ENCODE measurements at regions not wholly inside any gene's neighbourhood (a gene's known extent, or its start where the extent isn't known, plus 50 kb on each side); places are given as distances from the start of the nearest gene placed in this dataset.

- TF ChIP-seq, protein P1, sequence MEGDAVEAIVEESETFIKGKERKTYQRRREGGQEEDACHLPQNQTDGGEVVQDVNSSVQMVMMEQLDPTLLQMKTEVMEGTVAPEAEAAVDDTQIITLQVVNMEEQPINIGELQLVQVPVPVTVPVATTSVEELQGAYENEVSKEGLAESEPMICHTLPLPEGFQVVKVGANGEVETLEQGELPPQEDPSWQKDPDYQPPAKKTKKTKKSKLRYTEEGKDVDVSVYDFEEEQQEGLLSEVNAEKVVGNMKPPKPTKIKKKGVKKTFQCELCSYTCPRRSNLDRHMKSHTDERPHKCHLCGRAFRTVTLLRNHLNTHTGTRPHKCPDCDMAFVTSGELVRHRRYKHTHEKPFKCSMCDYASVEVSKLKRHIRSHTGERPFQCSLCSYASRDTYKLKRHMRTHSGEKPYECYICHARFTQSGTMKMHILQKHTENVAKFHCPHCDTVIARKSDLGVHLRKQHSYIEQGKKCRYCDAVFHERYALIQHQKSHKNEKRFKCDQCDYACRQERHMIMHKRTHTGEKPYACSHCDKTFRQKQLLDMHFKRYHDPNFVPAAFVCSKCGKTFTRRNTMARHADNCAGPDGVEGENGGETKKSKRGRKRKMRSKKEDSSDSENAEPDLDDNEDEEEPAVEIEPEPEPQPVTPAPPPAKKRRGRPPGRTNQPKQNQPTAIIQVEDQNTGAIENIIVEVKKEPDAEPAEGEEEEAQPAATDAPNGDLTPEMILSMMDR (IDR thresholded peaks at IDR 0.05), result no peak
- TF ChIP-seq GABPA (IDR thresholded peaks at IDR 0.05; ENCODE audit: low read depth) (no peak), POLR2AphosphoS5 (IDR thresholded peaks at IDR 0.05; ENCODE audit: low read depth, low read length) (no peak), SIN3A (IDR thresholded peaks at IDR 0.05; ENCODE audit: borderline replicate concordance, low read depth, low read length) (no peak), JUND (IDR thresholded peaks at IDR 0.05) (no peak), MAX (IDR thresholded peaks at IDR 0.05; ENCODE audit: low read depth) (no peak), NRF1 (IDR thresholded peaks at IDR 0.05; ENCODE audit: low read depth, low read length) (no peak), FOXJ3 (CRISPR knock-in tag; IDR thresholded peaks at IDR 0.05) (no peak), TCF12 (IDR thresholded peaks at IDR 0.05) (no peak), SMC3 (IDR thresholded peaks at IDR 0.05; ENCODE audit: low read depth, low read length) (no peak), MEF2A (IDR thresholded peaks at IDR 0.05; ENCODE audit: borderline replicate concordance, low read depth) (no peak)
- TF ChIP-seq, protein P2, sequence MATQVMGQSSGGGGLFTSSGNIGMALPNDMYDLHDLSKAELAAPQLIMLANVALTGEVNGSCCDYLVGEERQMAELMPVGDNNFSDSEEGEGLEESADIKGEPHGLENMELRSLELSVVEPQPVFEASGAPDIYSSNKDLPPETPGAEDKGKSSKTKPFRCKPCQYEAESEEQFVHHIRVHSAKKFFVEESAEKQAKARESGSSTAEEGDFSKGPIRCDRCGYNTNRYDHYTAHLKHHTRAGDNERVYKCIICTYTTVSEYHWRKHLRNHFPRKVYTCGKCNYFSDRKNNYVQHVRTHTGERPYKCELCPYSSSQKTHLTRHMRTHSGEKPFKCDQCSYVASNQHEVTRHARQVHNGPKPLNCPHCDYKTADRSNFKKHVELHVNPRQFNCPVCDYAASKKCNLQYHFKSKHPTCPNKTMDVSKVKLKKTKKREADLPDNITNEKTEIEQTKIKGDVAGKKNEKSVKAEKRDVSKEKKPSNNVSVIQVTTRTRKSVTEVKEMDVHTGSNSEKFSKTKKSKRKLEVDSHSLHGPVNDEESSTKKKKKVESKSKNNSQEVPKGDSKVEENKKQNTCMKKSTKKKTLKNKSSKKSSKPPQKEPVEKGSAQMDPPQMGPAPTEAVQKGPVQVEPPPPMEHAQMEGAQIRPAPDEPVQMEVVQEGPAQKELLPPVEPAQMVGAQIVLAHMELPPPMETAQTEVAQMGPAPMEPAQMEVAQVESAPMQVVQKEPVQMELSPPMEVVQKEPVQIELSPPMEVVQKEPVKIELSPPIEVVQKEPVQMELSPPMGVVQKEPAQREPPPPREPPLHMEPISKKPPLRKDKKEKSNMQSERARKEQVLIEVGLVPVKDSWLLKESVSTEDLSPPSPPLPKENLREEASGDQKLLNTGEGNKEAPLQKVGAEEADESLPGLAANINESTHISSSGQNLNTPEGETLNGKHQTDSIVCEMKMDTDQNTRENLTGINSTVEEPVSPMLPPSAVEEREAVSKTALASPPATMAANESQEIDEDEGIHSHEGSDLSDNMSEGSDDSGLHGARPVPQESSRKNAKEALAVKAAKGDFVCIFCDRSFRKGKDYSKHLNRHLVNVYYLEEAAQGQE (IDR thresholded peaks at IDR 0.05; ENCODE audit: low read depth, low read length), result no peak
Measured at GRCh38 chr1:234920843-234921140, 207.8 kb downstream of the TOMM20 start.

All from SK-N-SH (cell line).